Keratinocyte (primary cell): ENCODE measurements at regions not wholly inside any gene's neighbourhood (a gene's known extent, or its start where the extent isn't known, plus 50 kb on each side); places are given as distances from the start of the nearest gene placed in this dataset.

Source experiments
- EZH2 ChIP-seq: IDR thresholded peaks from one replicate; pipeline ENCODE4 v1.6.1; 2012; ENCODE audit warnings: inconsistent platforms, mild to moderate bottlenecking, low read length, moderate library complexity
- TF ChIP-seq, protein P1 (sequence below), 3 experiments: IDR thresholded peaks in 1 of 3; conservative IDR thresholded peaks in 1 of 3; optimal IDR thresholded peaks in 1 of 3; 2 replicates in 2 of 3; 3 replicates in 1 of 3; pipeline versions ENCODE3 to v1.5.1; 2011; ENCODE audit warnings: low read length in 3 of 3, mild to moderate bottlenecking in 3 of 3, moderate library complexity in 2 of 3, control low read depth in 1 of 3, inconsistent platforms in 1 of 3; ENCODE audit not compliant: insufficient read depth in 2 of 3; ENCODE audit errors: extremely low read depth in 1 of 3

DNA sequence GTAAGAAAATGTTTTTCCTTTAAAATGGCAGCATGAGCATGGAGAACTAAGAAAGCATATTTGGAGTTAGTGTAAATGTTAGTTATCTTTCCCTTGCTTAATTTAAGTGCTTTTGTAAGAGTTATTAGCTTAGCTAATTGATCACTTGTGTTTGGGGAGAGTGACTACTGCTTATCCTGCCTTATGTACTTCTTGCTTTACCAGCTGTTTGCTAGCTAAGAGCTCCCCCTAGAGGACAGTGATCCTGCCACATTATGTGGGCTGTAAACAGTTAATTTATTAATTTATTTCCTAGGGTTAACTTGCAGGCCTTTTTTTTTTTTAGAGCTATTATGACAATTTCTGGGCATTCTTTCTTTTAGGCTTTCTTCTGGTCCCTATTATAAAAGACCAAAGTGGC is 435.8 kb downstream of the MAGEB5 start:
- TF ChIP-seq, protein P1, sequence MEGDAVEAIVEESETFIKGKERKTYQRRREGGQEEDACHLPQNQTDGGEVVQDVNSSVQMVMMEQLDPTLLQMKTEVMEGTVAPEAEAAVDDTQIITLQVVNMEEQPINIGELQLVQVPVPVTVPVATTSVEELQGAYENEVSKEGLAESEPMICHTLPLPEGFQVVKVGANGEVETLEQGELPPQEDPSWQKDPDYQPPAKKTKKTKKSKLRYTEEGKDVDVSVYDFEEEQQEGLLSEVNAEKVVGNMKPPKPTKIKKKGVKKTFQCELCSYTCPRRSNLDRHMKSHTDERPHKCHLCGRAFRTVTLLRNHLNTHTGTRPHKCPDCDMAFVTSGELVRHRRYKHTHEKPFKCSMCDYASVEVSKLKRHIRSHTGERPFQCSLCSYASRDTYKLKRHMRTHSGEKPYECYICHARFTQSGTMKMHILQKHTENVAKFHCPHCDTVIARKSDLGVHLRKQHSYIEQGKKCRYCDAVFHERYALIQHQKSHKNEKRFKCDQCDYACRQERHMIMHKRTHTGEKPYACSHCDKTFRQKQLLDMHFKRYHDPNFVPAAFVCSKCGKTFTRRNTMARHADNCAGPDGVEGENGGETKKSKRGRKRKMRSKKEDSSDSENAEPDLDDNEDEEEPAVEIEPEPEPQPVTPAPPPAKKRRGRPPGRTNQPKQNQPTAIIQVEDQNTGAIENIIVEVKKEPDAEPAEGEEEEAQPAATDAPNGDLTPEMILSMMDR (optimal IDR thresholded peaks at IDR 0.05 in 1 of 3, IDR thresholded peaks at IDR 0.05 in 1 of 3, conservative IDR thresholded peaks at IDR 0.05 in 1 of 3; ENCODE audit: extremely low read depth in 1 of 3, insufficient read depth in 2 of 3, low read length in 3 of 3): peak in 1 of 3 experiments; percentile 5
- no peak for TF ChIP-seq EZH2
